Brain microvascular endothelial cell (primary cell): ENCODE measurements at regions not wholly inside any gene's neighbourhood (a gene's known extent, or its start where the extent isn't known, plus 50 kb on each side); places are given as distances from the start of the nearest gene placed in this dataset.

Source experiments
- DNase-seq: peaks from one replicate; pipeline ENCODE4 v3.0.0-alpha.2; 2020
- H3K27ac ChIP-seq: fragments of 250-450 bp; sonication (Bioruptor Pico); 2 replicates; pipeline ENCODE4 v1.5.1; 2020; ENCODE audit warnings: mild to moderate bottlenecking, moderate library complexity
- H3K27me3 ChIP-seq: fragments of 250-450 bp; sonication (Bioruptor Pico); replicated peaks from 2 replicates; pipeline ENCODE4 v1.5.1; 2020; ENCODE audit warnings: mild to moderate bottlenecking
- H3K36me3 ChIP-seq: fragments of 250-450 bp; sonication (Bioruptor Pico); replicated peaks from 2 replicates; pipeline ENCODE4 v1.5.1; 2020; ENCODE audit warnings: mild to moderate bottlenecking
- H3K4me3 ChIP-seq: 2 replicates; pipeline ENCODE4 v1.5.1; 2011; ENCODE audit warnings: low read depth, mild to moderate bottlenecking, control low read depth, low read length, moderate library complexity
- CTCF ChIP-seq: IDR thresholded peaks from 2 replicates; pipeline ENCODE4 v1.5.1; 2011; ENCODE audit warnings: low read depth, mild to moderate bottlenecking, moderate library complexity, low read length, control low read depth, inconsistent platforms; ENCODE audit errors: missing control alignments
- in situ Hi-C: cut with HindIII; loops from 2 replicates; pipeline ENCODE4 v1.10.0; 2017; ENCODE audit warnings: low sequenced_read_pairs, low pct_ligation_motif_present

DNA sequence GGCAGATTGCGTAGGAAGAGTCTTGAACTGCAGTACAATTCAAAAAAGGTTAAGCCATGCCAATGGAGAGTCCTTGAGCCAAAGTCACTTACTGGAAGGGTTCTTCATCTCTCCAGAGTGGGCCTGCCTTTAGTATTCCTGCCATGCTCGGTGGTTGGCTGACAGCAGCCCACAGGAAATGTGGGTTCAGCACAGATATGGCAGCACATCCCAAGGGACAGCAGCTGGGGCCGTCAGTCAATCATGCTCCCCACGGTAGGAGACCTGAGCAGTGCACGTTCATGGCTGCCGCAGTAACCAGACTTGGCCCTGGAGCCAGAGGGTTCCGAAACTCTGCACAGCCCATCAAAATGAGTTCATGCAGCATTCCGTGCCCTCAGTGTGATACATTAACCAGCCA, 63.6 kb upstream of the SIRPA start:
- in situ Hi-C loops, result no loop called here
- DNase-seq, result no peak
- peaks cover 2% of the 10 kb centered on the region for H3K27me3 ChIP-seq
- H3K4me3 ChIP-seq, result no peak overlapping the region
- no peak for TF ChIP-seq CTCF
- H3K36me3 ChIP-seq, result no peaks in the 10 kb centered on the region
- H3K27ac ChIP-seq, result no peak overlapping the region

DNA sequence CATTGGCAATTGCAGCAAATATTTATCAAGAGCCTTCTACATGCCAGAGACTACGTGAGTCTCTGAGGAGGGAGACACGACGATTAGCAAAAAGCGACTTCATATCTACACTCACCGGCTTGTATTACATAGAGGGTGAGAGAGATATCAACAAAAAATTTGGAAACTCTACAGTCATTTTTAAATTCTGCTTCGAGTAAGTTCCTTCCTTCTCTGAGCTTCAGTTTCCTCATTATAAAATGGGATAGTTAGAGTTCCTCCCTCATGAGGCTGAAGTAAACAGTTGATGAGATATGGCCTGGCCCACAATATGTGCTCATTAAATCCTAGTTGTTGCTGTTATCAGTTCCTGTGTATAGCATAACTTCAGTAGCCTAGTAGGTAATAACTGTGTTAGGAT, 64.1 kb upstream of the SIRPA start:
- DNase-seq, result no peak
- in situ Hi-C loops, result no loop called here
- no peak overlapping the region for H3K27ac ChIP-seq
- no peak for TF ChIP-seq CTCF
- H3K36me3 ChIP-seq, result no peaks in the 10 kb centered on the region
- no peak overlapping the region for H3K4me3 ChIP-seq
- H3K27me3 ChIP-seq, result peaks cover 2% of the 10 kb centered on the region

DNA sequence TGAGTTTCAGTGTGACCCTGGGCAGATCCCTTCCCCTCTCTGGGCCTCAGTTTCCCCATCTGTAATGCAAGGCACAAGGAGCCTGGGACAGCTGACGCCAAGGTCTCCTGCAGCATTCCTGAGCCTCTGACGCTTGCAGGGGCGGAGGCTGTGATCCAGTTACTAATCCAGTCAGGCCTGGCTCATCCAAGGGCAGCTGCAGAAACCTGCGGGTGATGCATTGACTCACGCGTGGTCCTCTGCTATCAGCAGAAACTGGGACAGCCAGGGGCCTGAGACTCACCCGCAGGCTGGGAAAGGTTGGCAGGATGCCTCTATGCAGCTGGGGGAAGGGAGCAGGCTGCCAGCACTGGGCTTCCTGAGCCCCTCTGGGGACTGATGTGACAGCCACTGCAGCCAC, 65.0 kb upstream of the SIRPA start:
- H3K36me3 ChIP-seq, result no peaks in the 10 kb centered on the region
- peaks cover under 1% of the 10 kb centered on the region for H3K27me3 ChIP-seq
- peak; percentile 97 for DNase-seq
- no peak for TF ChIP-seq CTCF
- in situ Hi-C loops, result no loop called here
- H3K27ac ChIP-seq, result no peak overlapping the region
- H3K4me3 ChIP-seq, result no peak overlapping the region

DNA sequence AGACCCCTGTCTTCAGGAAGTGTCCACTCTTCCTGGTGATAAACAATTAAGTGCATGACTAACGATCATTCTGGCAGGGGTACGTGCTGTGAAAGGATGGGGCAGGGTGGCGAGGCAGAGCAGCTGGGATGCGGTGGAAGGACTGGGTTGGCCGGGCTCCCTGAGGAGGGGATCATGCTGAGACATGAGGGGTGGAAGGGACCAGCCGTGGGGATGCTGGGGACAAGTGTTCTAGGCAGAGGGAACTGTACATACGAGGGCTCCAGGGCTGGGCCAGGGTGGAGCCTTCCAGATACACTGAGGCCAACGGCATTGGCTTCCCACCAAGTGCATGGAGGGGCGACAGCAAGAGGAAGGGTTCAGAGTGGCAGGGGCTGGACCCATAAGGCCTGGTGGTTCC, 65.7 kb upstream of the SIRPA start:
- H3K4me3 ChIP-seq, result no peak overlapping the region
- no peaks in the 10 kb centered on the region for H3K27me3 ChIP-seq
- no peak for DNase-seq
- in situ Hi-C loops, result no loop called here
- no peaks in the 10 kb centered on the region for H3K36me3 ChIP-seq
- TF ChIP-seq CTCF, result no peak
- H3K27ac ChIP-seq, result no peak overlapping the region

- no peaks in the 10 kb centered on the region for H3K36me3 ChIP-seq
- TF ChIP-seq CTCF, result no peak
- no peak overlapping the region for H3K4me3 ChIP-seq
- no peaks in the 10 kb centered on the region for H3K27me3 ChIP-seq
- no peak for DNase-seq
- H3K27ac ChIP-seq, result no peak overlapping the region
- in situ Hi-C loops, result no loop called here
Observed at GRCh38 chr20:1828786-1829131, 66.4 kb upstream of the SIRPA start.

- Histone ChIP-seq H3K4me3 (no peak overlapping the region), H3K27ac (no peak overlapping the region), H3K27me3 (no peaks in the 10 kb centered on the region), H3K36me3 (no peaks in the 10 kb centered on the region)
- DNase-seq, result no peak
- TF ChIP-seq CTCF, result no peak
- in situ Hi-C loops, result no loop called here
Observed at GRCh38 chr20:1827974-1828785, 67.0 kb upstream of the SIRPA start.
